Activated B cell treated with CpG ODN at 0.5 μM for 24 hours (primary cell): ENCODE measurements at regions not wholly inside any gene's neighbourhood (a gene's known extent, or its start where the extent isn't known, plus 50 kb on each side); places are given as distances from the start of the nearest gene placed in this dataset.

ENCODE experiments used
- ATAC-seq: fragments of 200-7000 bp; cut with Tn5 transposase; one replicate; pipeline ENCODE4 v1.10.0; 2021; ENCODE audit warnings: low read depth, mild to moderate bottlenecking, moderate library complexity
- CTCF ChIA-PET: fragments of 350-600 bp; sonication (Branson Sonifier 250); formaldehyde crosslinking; loops from one replicate; lab custom pipeline; 2021; ENCODE audit warnings: antibody characterized with exemption; lab: Charles Lee
- POLR2A ChIA-PET: fragments of 350-600 bp; sonication (Branson Sonifier 250); formaldehyde crosslinking; loops from one replicate; lab custom pipeline; 2021; ENCODE audit warnings: antibody characterized with exemption; lab: Charles Lee
- DNase-seq: peaks from one replicate; pipeline ENCODE4 v3.0.0; 2022
- H3K27ac Mint-ChIP-seq: one replicate; pipeline ENCODE4 v1.8.0; 2020; ENCODE audit warnings: mixed read lengths
- H3K27me3 Mint-ChIP-seq: one replicate; pipeline ENCODE4 v1.8.0; 2021; ENCODE audit warnings: mixed read lengths
- H3K36me3 Mint-ChIP-seq: one replicate; pipeline ENCODE4 v1.8.0; 2021; ENCODE audit warnings: low read depth, mixed read lengths
- H3K4me1 Mint-ChIP-seq: one replicate; pipeline ENCODE4 v1.8.0; 2021; ENCODE audit warnings: mixed read lengths
- H3K4me3 Mint-ChIP-seq: one replicate; pipeline ENCODE4 v1.8.0; 2020; ENCODE audit warnings: mild to moderate bottlenecking, mixed read lengths
- H3K9me3 Mint-ChIP-seq: one replicate; pipeline ENCODE4 v1.8.0; 2020; ENCODE audit warnings: mixed read lengths
- intact Hi-C: fragments of 100-400 bp; cut with micrococcal nuclease; formaldehyde crosslinking; loops from one replicate; pipeline ENCODE4 v1.15.1; 2024
- TF ChIP-seq, protein P1 (sequence below): fragments of 200-600 bp; IDR thresholded peaks from one replicate; pipeline ENCODE4 v1.8.0; 2022; ENCODE audit warnings: antibody characterized with exemption, mild to moderate bottlenecking

DNA sequence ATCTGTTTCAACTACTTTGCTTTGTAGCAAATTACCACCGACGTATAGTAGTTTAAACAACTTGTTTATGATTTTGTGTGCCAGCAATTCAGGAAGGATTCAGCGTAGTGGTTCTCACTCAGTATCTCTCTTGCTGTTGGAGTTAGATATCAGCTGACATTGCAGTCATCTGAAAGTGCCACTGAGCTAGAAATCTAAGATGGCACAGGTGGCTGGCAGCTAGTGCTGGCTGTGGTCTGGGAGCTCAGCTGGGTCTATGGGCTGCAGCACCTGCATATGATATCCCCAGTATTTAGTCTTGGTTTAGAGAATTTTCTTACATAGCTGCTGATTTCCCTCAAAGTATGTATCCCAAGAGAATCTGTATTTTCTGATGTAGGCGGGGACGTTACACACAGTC is 235.6 kb downstream of the SCG2 start:
- POLR2A ChIA-PET = no interaction called here
- no peaks in the 10 kb centered on the region for H3K36me3 Mint-ChIP-seq

DNA sequence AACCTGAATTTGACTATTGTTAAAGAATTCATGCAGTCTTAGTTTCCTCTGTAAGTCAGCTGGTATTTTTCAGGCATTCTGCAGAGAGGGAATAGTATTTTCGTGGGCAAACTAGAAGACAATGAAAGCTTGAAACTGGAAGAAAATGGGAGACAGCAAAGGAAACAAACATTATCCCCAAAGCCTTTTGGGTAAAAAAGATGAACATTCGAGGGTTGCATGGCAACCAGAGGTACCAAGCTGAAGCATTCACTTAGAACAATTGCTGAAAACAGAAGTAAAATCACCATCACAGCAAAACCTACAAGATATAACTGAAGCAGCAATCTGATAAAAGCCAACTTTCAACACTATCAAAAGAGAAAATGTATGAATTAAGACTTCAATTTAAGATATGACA is 233.7 kb downstream of the SCG2 start:
- Mint-ChIP-seq H3K36me3 (no peaks in the 10 kb centered on the region), H3K27ac (no peak overlapping the region), H3K9me3 (no peaks in the 10 kb centered on the region), H3K4me3 (no peak overlapping the region), H3K27me3 (no peaks in the 10 kb centered on the region), H3K4me1 (no peaks in the 10 kb centered on the region)
- ChIA-PET POLR2A (no interaction called here), CTCF (no interaction called here)
- DNase-seq (no peak), ATAC-seq (no peak)
- TF ChIP-seq, protein P1, sequence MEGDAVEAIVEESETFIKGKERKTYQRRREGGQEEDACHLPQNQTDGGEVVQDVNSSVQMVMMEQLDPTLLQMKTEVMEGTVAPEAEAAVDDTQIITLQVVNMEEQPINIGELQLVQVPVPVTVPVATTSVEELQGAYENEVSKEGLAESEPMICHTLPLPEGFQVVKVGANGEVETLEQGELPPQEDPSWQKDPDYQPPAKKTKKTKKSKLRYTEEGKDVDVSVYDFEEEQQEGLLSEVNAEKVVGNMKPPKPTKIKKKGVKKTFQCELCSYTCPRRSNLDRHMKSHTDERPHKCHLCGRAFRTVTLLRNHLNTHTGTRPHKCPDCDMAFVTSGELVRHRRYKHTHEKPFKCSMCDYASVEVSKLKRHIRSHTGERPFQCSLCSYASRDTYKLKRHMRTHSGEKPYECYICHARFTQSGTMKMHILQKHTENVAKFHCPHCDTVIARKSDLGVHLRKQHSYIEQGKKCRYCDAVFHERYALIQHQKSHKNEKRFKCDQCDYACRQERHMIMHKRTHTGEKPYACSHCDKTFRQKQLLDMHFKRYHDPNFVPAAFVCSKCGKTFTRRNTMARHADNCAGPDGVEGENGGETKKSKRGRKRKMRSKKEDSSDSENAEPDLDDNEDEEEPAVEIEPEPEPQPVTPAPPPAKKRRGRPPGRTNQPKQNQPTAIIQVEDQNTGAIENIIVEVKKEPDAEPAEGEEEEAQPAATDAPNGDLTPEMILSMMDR = no peak
- intact Hi-C loops = no loop called here

More for the DNA sequence above, 235.6 kb downstream of the SCG2 start:
- no peaks in the 10 kb centered on the region for H3K4me1 Mint-ChIP-seq
- no peaks in the 10 kb centered on the region for H3K27me3 Mint-ChIP-seq
- H3K9me3 Mint-ChIP-seq = peaks cover 3% of the 10 kb centered on the region
- DNase-seq (no peak), ATAC-seq (no peak)
- CTCF ChIA-PET = no interaction called here
- TF ChIP-seq, protein P1 = no peak
- intact Hi-C loops = no loop called here
- no peak overlapping the region for H3K4me3 Mint-ChIP-seq
- H3K27ac Mint-ChIP-seq = no peak overlapping the region

DNA sequence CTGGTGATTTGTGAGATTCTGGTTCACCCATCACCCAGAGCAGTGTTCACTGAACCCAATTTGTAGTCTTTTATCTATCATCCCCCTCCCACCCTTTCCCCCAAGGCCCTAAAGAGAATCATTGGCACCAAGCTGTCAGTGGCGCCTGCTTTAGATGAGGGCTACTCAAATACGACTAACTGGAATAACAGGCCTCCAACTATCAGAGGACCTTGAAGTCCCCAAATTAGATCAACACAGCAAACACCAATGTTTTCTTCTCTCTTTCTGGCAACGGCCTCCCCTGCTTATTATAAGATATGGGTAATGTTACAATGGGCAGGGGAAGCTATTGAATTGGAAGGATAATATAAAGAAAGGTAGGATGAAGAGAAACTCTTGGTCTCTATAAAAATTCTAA is 232.3 kb downstream of the SCG2 start:
- ATAC-seq = no peak

DNA sequence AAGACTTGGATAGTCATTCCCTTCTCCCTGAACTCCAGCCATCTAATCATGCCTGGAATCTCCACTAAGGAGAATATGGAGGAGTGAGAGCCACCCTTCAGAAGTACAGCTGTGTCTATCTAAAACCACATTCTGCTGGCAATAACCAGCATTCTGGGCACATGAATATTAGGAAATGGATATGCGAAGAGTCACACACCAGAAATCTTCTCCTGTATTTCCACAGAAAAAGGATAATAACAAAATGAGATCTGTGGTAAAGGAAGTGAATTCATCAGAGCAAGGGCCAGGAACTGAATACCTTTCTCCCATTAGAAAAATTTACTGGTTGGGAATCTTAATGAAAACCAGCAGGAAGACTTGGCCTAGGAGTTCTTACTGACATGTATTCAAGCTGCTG is 218.8 kb downstream of the SCG2 start:
- POLR2A ChIA-PET = no interaction called here
- CTCF ChIA-PET = no interaction called here

More for the DNA sequence above, 232.3 kb downstream of the SCG2 start:
- CTCF ChIA-PET = no interaction called here
- no peaks in the 10 kb centered on the region for H3K4me1 Mint-ChIP-seq
- H3K9me3 Mint-ChIP-seq = no peaks in the 10 kb centered on the region
- H3K27ac Mint-ChIP-seq = no peak overlapping the region
- DNase-seq = no peak
- TF ChIP-seq, protein P1 = no peak
- POLR2A ChIA-PET = no interaction called here
- intact Hi-C loops = no loop called here
- no peak overlapping the region for H3K4me3 Mint-ChIP-seq
- H3K36me3 Mint-ChIP-seq = no peaks in the 10 kb centered on the region
- H3K27me3 Mint-ChIP-seq = no peaks in the 10 kb centered on the region

DNA sequence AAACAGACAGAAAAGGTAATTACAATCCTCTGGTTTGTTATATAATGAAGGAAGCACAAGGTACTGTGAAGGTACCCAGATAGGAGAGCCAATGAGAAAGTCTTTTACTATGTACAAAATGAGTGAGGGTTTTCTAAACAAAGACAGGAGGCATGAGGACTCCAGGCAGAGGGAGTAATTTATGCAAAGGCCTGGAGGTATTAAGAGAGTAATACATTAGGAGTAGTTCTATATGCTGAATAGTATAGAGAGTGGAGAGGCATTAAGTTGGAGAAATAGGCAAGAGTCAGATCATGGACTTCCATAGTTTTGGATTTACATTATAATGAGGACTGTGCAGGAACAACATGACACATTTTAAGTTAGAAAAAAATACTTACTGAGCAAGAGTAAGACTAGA is 216.0 kb downstream of the SCG2 start:
- Mint-ChIP-seq H3K9me3 (no peaks in the 10 kb centered on the region), H3K27ac (no peak overlapping the region), H3K27me3 (no peaks in the 10 kb centered on the region), H3K36me3 (no peaks in the 10 kb centered on the region), H3K4me3 (no peak overlapping the region), H3K4me1 (no peaks in the 10 kb centered on the region)
- no peak for ATAC-seq
- intact Hi-C loops = no loop called here
- CTCF ChIA-PET = no interaction called here
- POLR2A ChIA-PET = no interaction called here
- DNase-seq = no peak
- TF ChIP-seq, protein P1 = no peak

More for the DNA sequence above, 218.8 kb downstream of the SCG2 start:
- no peak for DNase-seq
- TF ChIP-seq, protein P1 = no peak
- Mint-ChIP-seq H3K36me3 (no peaks in the 10 kb centered on the region), H3K9me3 (no peaks in the 10 kb centered on the region), H3K4me3 (no peak overlapping the region), H3K4me1 (no peaks in the 10 kb centered on the region), H3K27ac (no peak overlapping the region), H3K27me3 (no peaks in the 10 kb centered on the region)
- intact Hi-C loops = no loop called here
- ATAC-seq = no peak
